Esophagus mucosa (tissue), 1 donor: ENCODE measurements at regions not wholly inside any gene's neighbourhood (a gene's known extent, or its start where the extent isn't known, plus 50 kb on each side); places are given as distances from the start of the nearest gene placed in this dataset.

Source experiments
- ATAC-seq: fragments of 200-7000 bp; cut with Tn5 transposase; one replicate; pipeline ENCODE4 v1.9.1; 2020
- donor health status: DM: yes; HTN: yes; CAD: no.

DNA sequence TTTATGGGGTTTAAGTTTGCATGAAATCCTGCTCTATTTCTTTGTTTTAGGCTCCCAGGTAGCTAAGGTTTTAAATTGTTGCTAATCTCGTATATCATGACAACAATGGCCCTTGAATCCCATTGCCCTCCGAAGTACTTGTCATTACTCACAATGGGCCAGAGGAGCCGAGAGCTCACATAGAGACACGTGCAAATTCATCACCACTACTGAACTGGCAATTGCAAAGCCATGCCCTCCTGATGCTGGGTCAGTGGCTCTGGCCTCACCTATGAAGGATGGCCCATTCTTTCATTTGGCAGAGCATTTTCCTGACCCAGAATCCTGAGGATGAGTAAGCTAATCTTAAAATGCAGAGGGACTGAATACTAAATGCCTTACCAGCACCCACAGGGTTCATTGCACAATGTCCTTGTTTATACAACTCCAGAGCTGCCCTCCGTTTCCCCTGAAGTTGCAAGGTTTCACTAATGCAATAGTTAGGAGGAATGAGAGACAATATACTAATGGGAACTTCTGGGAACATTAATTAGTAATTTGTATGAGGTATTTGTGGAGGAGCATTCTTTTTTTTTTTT is 71.6 kb upstream of the GAREM1 start:
- ATAC-seq, result no peak

DNA sequence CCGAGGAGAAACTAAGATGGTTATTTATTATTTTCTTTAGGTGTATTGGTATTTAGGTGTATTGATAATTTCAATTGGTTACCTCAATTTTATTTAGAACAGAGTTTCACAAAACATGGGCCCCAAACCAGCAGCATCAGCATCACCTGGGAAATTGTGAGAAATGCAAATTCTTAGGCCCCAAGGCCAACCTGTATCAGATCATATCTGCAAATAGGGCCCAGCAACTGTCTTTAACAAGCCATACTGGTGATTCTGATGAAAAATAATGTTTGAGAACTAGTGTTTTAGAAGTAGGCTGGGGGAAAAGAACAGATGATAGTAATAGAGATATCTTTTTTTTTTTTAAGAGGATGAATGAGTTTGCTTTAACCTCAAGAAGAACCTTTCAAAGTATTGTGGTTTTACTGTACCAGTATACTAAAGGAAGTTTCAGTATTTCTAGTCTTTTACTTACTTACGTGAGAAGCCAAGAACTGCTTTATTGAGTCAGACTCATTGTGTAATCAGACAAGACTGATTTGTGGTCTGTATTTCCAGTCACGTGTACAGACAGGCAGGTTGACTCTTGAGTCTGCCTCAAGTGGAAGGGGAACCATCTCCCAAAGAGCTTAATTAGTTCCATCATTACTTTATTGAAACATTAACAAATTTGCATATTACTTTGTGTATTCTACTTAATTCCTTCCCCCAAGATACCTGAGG is 60.4 kb upstream of the GAREM1 start:
- ATAC-seq, result peak; percentile 97

DNA sequence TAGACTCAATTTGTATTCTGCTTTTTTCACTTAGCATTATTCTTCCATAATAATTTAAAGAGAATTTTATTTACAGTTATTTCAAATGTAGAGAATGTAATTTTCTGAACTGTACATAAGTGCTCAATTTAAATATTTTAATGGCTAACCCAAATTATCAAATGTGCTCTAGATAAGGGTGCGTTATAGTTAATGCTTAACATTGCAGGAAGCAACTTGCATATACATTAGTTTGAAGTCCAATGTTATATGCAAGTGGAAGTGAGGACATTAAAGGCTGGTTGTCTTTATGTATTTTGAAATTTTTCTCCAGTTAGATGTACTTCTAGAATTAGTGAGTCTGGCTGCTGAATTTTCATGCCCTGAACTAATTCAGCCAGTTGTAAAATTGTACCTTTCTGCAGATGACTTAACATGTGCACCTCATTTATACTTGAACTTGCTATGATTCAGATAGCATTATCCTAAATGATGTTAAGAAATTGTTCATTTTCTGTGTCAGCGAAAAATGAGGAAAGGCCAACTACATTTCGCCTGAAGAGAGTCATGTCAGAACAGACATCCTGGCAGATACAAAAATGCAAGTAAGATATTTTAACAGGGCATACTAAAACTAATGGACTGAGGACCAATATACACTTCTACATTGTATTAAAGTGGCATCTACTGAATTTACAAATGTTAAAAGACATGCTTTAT is 59.2 kb upstream of the GAREM1 start:
- ATAC-seq, result peak; percentile 41

DNA sequence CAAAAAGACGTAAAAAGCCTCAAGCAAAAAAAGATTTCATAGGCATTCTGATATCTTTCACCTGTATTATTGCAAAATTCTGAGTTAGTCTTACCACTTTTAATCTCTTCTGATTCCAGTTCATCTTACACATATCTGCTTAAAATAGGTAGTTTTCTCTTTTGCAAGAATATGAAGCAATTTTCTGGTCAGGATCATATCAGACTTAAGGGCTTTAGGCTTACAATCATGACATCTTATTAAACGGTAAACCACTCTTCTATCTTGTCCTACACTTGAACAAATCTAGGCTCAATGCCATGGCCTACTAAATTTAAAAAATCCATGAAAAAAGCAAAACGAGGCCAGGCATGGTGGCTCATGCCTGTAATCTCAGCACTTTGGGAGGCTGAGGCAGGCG is 50.1 kb upstream of the GAREM1 start:
- no peak for ATAC-seq
